Right lobe of liver (tissue), 4 donors: ENCODE measurements at regions not wholly inside any gene's neighbourhood (a gene's known extent, or its start where the extent isn't known, plus 50 kb on each side); places are given as distances from the start of the nearest gene placed in this dataset.

Experiments used
- POLR2A ChIP-seq: fragments of 450-650 bp; IDR thresholded peaks from one replicate; pipeline ENCODE4 v1.6.1; 2017; ENCODE audit warnings: antibody characterized with exemption, mild to moderate bottlenecking
- TF ChIP-seq, protein P1 (sequence below), 4 donors: fragments of 200-600 bp in 3 of 4; fragments of 450-650 bp in 1 of 4; IDR thresholded peaks; one replicate each; pipeline versions ENCODE4 v1.5.1 to v1.8.0; 2016 to 2022; ENCODE audit warnings: antibody characterized with exemption in 4 of 4, mild to moderate bottlenecking in 2 of 4
- donor health status: DM: no; HTN: no; CAD: no.
- donor health status: DM: no; HTN: no; CAD: no.
- donor health status: DM: no; HTN: yes; CAD: no.

DNA sequence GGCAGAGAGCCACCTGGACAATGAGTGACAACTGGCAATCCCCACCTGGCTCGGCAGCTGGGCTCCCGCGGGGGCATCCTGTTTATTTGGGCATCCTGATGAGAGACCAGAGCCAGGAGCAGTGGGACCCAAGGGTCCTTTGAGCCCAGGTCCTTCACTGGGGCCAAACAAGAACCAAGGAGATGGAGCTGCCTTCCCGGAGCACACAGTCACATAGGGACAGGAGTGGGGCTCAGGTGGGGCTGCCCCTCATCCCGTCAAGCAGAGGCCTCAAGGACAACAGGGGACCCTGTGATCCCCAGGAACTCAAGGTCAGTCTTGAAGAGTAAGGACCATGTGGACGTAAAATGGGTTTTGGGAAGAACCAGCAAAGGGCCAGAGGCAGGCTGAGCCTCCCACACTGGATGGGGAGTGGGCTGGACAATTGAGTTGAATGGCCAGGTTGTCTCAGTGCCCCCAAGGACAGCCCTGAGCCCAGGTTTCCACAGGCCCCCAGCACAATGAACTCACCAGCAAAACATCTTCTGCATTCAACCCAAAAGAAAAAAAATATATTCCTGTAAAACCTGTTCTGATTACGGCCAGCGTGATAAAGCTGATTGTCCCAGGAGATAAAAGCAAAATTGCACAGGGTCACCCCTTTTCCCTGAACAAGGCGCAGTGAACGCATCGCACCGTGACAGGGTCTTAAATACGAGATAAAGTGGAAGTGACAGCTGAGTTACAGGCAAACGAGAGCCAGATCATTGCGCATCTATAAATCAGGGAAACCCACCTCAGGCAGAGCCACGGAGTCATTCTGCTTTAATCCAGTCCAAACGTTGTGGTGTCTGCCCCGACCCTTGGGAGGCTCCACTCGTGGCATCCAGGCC, 86.2 kb downstream of the ANKRD60 start:
- TF ChIP-seq, protein P1, sequence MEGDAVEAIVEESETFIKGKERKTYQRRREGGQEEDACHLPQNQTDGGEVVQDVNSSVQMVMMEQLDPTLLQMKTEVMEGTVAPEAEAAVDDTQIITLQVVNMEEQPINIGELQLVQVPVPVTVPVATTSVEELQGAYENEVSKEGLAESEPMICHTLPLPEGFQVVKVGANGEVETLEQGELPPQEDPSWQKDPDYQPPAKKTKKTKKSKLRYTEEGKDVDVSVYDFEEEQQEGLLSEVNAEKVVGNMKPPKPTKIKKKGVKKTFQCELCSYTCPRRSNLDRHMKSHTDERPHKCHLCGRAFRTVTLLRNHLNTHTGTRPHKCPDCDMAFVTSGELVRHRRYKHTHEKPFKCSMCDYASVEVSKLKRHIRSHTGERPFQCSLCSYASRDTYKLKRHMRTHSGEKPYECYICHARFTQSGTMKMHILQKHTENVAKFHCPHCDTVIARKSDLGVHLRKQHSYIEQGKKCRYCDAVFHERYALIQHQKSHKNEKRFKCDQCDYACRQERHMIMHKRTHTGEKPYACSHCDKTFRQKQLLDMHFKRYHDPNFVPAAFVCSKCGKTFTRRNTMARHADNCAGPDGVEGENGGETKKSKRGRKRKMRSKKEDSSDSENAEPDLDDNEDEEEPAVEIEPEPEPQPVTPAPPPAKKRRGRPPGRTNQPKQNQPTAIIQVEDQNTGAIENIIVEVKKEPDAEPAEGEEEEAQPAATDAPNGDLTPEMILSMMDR (IDR thresholded peaks at IDR 0.05) = no peak
- TF ChIP-seq POLR2A = no peak
